GM13976 (cell line): ENCODE measurements at regions not wholly inside any gene's neighbourhood (a gene's known extent, or its start where the extent isn't known, plus 50 kb on each side); places are given as distances from the start of the nearest gene placed in this dataset.

Experiments used
- DNase-seq: peaks from one replicate; pipeline ENCODE4 v3.0.0; 2012; ENCODE audit warnings: low spot score
- CTCF ChIP-seq: IDR thresholded peaks from 2 replicates; pipeline ENCODE4 v1.5.1; 2012; ENCODE audit warnings: borderline replicate concordance, mild to moderate bottlenecking; ENCODE audit not compliant: insufficient read depth; ENCODE audit errors: extremely low read depth, missing control alignments, control extremely low read depth
- in situ Hi-C: fragments of 300-500 bp; cut with MboI; formaldehyde crosslinking; loops from one replicate; pipeline ENCODE4 v1.12.0; 2022; ENCODE audit warnings: low sequenced_read_pairs, mixed read lengths, inconsistent platforms; ENCODE audit not compliant: unreplicated experiment

DNA sequence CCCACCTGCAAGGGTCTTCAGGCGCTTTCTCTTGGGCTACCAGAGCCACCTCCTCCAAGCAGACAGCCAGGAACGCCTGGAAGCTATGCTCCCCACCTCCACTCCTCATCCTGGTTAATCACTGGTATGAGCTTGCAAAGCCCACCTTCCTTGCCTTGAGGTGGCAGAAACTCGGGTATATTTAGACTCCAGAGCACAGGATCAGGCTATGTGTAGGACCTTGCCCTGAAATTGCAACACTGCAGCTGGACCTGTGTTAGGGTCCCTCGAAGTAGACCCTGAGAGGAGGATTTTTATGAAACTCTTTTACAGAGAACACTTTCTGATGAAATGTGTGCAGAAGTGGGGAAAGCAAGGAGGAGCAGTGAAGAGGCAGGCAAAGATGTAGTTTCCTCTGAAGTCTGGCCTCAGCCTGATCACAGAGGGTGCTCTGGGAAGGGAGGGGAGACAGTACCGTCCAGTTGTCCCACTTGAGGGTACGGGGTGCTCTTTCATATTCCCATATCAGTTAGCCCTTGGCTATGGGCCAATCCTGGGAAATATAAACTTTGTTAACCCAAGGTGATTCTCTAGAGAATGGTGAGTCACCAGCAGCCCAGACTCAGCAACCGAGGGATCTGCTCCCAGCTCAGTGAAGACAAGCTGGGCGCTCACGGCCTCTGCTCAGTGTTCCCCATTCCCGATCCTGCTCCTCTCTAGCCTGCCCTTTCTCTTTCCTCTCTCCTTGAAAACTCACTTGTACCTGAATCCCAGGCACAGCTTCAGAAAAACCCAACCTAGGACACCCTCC is 157.9 kb downstream of the UQCRFS1 start:
- in situ Hi-C loops = no loop called here
- DNase-seq = no peak
- no peak for TF ChIP-seq CTCF

DNA sequence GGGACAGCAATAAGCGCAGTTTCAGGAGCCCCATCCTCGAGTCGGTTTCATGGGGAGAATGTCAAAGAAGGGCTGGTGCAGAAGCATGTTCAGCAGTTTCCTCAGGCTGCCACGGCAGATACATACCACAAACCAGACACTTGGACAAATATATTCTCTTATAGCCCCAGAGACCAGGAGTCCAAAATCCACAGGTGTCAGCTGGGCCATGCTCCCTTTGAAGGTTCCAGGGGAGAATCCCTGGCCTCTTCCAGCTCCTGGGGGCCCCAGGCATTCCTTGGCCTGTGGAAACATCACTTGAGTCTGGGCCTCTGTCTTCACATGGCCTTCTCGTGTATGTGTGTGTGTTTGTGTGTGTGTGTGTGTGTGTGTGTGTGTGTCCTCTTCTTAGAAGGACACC is 164.1 kb downstream of the UQCRFS1 start:
- in situ Hi-C loops = no loop called here
- no peak for DNase-seq
- TF ChIP-seq CTCF = no peak

DNA sequence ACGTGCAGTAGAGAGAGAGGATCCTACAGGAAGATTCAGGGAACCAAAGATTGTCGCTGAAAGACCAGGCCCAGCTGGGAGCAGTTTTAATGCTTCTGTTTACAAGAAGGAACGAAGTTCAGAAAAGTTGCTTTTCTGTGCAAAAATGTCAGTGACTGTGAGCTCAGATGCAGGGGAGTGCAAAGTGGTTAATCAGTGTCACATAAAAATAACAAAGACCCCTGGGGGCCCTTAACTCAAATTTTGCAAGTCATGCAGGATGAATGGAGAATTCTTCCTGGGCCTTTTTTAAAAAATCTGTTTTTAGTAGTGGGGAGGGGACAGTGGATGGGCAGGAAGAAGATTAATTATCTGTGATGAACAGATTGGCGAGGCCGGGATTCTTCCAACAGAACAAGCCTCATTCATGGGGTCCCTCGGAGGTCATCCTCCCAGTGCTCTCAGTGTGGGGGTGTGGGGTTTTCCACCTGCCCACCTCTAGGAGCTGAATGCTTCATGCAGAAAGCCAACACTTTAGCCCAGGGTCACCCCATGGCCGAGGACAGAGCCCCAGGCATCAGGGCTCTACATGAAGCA is 167.2 kb downstream of the UQCRFS1 start:
- in situ Hi-C loops = no loop called here
- no peak for TF ChIP-seq CTCF
- DNase-seq = no peak

GRCh38 chr19:29044037-29044436 is 168.9 kb downstream of the UQCRFS1 start:
- no peak for DNase-seq
- in situ Hi-C loops = no loop called here
- no peak for TF ChIP-seq CTCF

GRCh38 chr19:29042450-29042849 is 170.5 kb downstream of the UQCRFS1 start:
- no peak for DNase-seq
- no peak for TF ChIP-seq CTCF
- in situ Hi-C loops = no loop called here

DNA sequence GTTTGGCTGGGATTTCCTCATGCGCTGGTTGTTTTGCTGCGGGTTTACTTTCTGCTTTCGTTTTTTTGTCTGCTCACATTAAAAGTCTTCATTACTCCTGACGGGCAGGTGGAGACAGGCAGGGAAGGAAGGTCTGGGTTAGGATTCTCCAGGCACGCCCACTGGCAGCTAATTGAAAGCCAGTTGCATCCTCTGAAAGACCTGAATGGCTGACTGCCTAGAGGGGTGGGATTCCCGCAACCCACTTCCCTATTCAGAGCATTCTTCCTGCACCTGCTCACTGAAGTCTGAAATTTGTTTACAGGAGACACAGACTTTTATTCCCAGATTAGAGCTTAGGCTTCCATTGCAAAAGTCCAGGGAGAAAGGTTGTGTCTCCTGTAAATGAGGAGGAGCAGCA is 172.0 kb downstream of the UQCRFS1 start:
- in situ Hi-C loops = no loop called here
- no peak for TF ChIP-seq CTCF
- DNase-seq = no peak
